CD4-positive, alpha-beta T cell treated with Interleukin-12 subunit alpha and Interleukin-12 subunit beta, for 1 hour (primary cell): ENCODE measurements at regions not wholly inside any gene's neighbourhood (a gene's known extent, or its start where the extent isn't known, plus 50 kb on each side); places are given as distances from the start of the nearest gene placed in this dataset.

Experiments
- DNase-seq: peaks from one replicate; pipeline ENCODE4 v3.0.0-alpha.2; 2020

DNA sequence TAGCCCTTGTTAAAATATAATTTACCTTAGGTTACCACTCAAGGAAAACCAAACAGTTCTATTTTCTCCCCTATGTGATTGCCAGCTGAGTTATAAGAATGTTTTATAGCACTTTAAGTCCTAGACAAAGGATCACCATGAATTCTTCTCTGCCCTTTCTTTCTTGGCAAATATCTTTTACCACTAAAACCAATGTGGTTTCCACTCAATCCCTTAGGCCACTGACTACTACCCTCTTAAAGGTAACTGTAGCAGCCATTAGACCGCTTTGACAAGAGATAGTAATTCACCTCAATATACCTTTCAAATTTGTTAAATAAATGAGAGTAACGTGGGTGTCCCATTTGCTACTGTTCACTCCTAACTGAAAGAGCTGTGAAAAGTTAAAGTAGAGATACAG is 307.9 kb upstream of the PRMT6 start:
- DNase-seq, result no peak

DNA sequence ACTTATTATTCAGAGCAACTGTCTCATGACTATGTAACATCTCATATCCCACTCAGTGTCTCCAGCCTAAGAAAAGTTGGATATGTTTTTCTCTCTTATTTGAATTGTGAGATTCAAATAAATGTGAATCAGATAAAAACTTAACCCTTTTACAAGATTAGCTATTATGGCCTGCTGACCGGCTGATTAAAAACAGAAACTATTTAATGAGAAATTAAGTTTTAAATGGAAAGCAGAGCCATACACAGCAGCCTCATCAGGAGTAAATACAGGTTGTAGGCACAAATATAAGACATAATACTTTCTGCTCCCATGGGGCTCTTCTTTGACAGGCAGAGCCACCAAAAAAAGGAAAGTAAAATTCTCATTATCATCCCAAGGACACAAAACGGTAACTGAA is 307.0 kb upstream of the PRMT6 start:
- no peak for DNase-seq

DNA sequence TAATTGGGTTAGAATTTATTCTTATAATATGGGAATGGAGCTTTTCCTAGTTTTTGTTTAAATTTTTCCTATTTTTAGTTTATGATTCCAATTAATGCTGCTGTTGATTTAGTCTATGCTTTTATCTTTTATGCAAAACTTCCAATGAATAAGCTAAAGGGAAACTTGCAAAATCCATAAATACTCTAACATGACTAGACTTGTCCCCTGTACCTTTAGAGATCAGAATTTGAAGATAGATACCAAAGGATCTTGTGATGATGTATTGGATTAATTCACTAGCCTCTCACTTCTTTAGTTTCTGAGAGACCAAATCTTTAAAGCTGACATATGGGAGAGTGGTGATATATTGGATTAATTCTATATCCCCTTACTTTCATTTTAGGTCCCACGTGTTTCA is 306.6 kb upstream of the PRMT6 start:
- DNase-seq, result no peak

DNA sequence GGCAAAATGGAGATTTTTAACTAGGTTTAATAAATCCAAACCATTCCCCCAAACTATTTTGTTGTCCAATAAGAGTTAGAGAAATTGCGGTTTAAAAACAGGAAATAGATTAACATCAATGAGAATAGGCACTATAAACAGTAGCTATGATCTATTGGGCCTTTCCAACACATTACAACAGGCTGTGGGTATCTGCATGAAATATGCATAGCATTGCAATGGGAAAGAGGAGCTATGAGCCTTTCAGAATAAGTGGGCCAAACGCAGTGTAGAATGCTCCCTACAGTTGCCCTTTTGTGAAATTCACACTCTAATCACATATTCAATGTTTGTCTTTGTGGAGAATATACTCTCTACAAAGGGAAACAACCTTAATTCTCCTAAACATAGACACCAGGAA is 305.5 kb upstream of the PRMT6 start:
- no peak for DNase-seq

DNA sequence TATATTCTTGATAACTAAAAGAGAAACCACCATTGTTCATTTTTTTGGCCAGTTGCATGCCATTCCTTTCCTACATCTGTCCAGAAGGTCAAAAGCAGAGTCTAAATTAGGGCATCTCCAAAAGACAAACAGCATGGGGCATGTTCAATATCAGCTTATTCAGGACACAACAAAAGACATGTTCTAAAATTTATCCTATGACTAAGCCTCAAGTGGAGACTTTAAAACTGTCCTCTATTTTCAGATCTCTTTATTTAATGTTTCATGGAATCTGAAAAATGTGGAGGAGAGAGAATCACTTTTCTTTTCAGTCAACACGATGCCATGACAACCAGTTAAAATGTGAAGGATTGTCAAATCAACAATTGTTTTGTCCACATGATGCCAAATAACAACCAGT is 303.4 kb upstream of the PRMT6 start:
- no peak for DNase-seq

DNA sequence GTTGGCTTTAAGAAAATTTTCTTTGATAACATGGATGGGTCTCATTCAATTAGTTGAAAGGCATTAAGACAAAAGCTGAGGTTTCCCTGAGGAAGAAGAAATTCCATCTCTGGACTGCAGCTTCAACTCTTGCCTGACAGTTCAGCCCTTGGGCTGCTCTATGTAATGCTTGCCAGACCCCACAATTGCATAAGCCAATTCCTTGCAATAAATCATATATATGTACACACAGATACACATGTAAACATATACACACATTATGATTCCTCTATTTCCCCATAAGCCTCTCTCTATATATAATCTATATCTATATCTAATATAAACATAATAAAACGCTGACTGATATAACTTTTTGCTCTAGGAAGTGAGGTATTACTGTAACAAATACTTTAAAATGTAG is 301.5 kb upstream of the PRMT6 start:
- no peak for DNase-seq

DNA sequence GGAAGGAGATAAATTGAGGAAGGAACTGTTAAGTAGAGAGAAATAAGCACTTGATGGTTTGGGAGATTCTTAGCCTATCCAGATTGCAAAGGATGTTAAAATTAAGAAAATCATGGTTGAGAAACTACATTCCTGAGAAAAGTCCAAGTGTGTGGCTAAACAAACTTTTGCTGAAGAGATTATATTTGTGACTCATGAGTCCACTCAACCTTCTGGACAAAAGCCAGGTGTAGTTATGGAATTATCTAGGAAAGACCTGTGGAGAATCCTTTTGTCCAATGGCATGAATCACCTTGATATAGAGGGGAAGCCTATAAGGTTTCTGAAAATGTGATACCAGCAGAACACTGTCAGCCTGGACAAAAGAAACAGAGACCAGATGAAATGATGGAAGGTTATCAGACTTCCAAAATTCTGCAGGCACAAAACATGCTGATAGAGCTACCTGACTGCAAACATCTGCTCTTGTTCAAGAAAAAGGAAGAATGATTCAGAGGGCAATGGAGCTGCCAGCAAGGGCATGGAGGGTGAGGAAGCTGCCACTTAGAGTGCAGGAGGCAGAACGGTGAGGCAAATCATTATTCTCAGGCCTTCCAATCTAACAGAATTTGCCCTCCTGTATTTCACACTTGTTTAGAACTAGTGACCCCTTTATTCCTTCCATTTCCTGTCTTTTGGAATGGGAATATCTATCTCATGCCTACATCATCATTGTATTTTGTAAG is 300.6 kb upstream of the PRMT6 start:
- no peak for DNase-seq

DNA sequence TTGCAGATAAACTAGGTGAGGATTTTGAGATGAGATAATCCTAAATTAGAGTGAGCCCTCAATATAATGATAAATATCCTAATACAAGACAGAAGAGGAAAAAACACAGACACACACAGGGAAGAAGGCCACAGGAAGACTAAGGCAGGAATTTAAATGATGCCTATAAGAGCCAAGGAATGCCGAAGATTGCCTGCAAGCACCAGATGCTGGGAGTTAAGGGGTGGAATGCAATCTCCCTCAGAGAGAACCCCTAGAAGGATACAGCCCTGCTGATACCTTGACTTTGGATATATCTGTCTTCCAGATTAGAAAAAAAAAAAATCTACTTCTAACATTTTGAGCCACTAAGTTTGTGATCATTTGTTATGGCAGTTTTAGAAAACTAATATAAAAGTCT is 299.7 kb upstream of the PRMT6 start:
- DNase-seq, result no peak

DNA sequence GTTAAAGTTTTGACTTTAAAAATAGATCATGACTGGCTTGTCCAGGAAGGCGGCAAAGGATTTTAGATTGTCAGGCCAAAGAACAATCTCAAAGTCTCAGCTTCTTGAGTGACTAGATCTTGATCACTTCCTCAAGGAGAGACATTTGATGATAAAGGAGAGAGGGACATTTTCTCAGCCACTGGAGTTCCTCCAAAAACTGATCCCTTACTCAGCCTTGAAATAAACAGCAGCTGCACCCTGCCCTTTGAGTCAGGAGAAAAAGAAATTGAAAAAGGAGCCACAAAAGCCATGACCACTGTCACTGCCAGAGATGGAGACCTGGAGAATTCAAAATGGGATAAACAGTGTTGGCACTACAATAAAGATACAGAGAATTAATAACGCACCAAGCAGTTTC is 288.4 kb upstream of the PRMT6 start:
- DNase-seq, result no peak

DNA sequence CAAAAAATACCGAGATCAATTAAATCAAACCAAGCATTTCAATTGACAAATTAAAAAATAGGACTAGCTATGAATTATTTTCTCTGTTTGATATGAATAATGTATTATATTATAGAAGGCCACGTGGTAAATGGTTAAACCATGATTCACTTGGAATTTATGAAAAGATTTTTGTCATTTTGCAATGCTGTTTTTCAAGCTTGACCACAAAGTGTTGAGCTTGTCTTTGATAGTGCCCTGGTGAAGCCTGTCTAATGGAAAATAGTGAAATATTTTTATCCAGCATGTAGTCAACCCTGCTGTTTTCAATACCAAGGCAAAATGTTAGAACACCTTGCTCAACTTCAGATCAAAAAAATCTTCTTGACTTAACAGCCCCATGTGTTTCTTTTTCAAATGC is 288.0 kb upstream of the PRMT6 start:
- no peak for DNase-seq

DNA sequence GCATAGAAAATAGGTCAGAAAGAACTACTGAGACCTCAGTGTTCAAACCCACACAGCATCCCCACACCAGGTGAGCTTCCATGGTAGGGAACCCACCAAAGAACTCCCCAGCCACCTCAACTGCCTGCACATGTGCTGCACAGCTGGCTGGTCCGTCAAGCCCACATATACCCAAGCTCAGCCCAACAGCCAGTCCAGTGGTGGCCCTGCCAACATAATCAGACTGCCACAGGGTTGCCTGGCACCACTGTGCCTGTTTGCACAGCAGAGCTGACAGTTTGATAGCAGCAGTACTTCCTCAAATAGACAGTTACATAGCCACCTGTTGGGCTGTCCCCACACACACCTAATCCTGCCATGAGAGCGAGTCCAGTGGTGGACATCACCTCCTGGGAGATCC is 283.3 kb upstream of the PRMT6 start:
- DNase-seq, result no peak

DNA sequence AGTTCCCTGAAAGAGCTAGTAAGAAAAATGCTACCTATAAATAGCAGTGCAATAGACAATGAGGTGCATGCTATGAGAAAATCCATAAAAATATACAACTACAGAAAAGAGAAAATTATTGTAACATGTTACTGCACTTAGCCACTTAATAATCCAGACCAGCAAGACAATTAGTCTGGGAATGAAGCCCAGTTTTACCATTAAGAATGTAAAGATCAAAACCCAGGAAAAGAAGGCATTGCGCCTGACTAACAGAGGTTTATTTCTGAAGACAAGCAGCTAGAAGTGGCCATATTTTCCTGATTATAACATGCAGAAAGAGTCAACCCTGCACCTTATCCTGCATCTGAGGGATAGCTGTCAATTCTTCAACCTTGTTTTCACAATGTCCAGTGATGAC is 276.4 kb upstream of the PRMT6 start:
- DNase-seq, result no peak

DNA sequence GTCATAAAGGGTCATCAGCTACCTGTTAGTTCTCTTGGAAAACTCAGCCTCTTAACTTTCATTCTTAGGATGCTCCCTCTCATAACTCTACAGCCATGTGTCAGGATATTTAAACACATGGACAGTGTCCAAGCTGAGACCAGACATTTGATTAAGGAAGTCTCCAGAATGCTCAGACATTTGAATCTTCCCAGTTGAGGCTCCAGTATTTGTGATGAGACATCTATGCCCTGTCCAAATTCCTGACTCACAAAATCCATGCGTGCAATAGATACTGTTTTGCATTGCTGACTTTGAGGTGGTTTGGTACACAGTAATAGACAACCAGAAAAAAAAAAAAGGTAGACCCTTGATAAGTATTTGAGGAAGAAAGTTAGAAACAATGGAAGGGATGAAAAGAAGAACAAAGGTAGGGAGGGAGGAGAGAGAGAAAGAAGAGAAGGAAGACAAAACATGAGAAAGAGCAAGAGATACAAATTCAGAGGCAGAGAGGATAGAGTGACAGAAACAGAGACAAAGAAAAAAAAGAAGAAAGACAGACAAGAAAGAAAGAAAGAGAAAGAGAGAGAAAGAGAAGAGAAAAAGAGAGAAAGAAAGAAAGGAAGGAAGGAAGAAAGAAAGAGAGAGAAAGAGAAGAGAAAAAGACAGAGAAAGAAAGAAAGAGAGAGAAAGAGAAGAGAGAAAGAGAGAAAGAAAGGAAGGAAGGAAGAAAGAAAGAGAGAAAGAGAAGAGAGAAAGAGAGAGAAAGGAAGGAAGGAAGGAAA is 275.5 kb upstream of the PRMT6 start:
- DNase-seq, result no peak

DNA sequence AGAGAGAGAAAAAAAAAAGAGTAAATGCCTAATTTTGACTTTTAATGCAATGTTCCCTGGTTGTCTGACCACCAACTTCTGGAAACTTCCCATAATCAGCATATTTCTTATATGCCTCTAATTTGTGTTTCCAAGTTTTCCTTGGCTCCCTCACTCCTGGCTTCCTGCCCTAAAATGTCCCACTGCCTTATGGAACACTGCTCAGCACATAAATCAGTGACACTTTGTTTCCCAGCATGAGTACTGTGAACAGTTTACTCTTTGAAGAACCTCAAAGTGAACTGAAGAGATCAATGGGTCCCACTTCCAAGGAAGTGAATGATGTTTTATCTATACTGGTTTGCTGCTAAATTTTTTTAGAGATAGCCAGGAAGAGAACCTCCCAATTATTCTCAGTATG is 271.3 kb upstream of the PRMT6 start:
- DNase-seq, result no peak

DNA sequence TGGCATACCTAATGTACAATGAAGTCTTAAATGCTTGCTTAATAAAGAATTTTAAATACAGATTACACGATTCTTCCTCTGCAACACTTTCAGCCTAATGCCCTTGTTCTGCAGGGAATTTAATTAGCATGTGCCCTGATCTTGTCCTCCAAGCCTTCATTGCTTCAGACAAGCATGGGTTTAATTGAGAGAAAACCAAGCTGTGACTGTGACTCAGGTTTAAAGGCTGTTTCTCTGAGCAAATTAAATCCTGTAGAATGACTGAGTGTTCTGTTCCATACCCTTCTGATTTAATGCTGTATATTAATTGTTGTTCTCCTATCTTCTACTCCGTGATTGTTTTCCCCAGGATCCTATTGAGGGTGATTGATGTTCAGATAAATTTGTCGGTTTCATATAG is 269.0 kb upstream of the PRMT6 start:
- no peak for DNase-seq

DNA sequence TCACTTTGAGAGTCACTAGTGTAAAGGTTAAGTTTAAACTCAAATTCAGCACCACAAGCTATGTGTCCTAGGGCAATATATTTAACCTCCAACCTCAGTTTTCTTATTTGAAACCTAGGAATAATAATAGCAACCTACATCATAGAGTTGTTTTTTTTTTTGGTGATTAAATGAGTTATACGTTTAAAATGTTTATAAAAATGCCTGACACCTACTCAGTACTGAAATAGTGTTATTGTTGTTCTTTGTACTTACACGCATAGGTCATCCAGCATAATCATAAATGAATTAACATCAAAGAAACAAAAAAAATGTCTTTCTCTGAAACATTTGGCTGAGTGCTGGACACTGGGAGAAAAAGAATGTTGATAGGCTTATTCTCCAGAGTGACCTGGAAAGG is 266.8 kb upstream of the PRMT6 start:
- no peak for DNase-seq

DNA sequence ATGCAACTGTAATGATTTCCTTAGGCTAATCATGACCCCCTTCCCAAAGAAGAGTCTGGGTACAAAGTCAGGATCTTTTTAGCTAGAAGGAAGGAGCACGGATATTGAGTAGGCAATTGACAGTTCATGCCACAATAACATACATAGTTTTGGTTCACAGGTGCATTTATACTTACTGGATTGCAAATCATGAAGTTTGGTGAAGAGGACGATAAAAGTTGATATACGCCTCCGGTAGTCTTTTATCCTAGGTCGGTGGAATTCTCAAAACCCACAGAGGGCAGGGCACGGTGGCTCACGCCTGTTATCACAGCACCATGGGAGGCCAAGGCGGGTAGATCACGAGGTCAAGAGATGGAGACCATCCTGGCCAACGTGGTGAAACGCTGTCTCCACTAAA is 265.4 kb upstream of the PRMT6 start:
- no peak for DNase-seq

DNA sequence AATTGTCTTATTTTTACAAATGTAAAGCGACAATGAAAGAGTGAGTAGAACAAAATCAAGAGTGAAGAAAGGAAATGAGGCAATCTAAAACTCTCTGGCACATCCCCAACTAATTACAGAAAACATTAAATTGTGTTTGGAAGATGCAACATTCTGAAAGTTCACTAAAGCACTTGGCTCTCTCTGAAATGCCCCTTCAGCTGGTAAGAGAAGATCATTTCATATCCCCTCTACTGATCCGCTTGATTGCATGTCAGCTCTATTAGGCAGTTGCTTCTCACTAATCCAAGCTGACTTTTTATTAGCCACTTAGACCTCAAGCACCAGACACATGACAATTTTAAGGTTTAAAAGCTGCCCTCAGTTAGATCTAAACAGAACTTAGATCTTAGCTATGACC is 262.8 kb upstream of the PRMT6 start:
- DNase-seq, result no peak

DNA sequence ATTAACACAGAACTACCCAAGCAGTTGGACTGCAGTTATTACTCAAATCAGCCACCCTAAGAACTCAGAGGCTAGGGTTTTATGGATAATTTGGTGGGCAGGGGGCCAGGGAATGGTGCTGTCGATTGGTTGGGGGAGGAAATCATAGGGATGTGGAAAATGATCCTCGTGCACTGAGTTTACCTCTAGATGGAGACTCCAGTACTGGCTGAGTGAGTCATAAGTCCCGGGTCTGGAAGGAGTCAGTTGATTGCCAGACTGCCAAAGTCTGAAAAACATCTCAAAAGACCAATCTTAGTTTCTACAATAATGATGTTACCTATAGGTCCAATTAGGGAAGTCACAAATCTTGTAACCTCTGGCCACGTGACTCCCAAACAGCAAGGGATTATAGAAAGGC is 257.5 kb upstream of the PRMT6 start:
- no peak for DNase-seq

DNA sequence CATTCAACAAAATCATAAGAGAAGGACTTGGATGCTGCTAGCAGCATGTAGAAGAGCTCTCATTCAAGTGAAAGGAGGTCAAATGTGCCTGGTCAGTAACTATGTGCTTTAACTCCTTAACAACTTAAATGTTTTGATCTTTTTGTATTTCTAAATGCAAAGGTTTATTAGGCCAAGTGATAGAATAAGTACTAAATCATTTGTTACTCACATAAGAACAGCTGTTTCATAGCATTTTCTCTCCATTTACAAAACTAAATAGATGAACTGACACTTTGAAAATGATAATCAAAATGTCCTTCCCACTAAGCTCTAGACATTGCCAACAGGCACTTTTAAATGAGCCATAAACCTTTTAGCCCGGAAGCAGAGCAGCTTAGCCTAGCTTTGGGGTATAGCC is 254.3 kb upstream of the PRMT6 start:
- DNase-seq, result no peak

DNA sequence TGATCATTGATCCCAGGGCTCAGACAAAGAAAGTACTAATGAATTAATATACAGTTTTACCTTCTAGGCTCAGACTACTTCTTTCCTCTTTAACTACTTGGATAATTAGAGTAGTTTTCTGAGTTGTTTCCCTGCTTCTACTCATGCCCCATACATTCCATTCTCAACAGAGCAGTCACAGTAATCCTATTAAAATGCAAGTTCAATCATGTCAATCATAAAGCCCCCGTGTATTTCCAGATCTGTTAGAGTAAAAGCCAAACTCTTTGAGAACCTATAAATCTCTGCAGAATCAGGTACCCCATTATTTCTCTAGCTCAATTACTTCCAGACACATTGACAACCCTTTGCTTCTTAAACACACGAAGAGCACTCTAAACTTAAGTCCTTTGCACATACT is 242.1 kb upstream of the PRMT6 start:
- DNase-seq, result no peak

DNA sequence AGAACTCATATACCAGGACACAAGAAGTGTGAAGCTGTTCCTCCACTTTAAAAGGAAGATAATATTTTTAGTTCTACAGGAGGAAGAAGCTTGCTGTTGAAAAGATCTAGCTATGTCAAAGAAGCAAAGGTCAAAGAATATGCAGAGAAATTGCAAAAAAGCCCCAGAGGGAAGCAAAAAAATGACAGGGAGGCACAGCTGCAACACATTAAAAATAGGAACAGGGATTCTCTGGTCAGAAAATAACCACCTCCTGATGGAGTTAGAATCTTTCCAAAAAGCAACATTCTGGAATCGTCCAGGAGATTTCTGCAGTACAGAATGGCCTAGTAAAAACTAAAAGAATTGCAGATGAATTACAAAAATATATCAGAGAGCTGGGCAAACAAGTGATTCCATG is 238.9 kb upstream of the PRMT6 start:
- no peak for DNase-seq

DNA sequence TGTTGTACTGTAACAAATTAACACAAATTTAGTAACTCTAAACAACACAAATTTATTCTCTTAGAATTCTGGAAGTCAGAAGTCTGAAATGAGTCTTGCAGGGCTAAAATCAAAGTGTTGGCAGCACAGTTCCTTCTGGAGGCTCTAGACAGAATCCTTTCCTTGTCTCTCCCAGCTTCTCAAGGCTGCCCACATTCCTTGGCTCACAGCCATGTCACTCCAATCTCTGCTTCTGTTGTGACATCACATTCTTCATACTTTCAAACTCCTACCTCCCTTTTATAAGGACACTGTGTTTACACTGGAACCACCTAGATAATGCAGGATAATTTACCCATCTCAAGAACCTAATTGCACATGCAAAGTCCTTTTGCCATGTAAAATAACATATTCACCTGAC is 225.0 kb upstream of the PRMT6 start:
- DNase-seq, result no peak

DNA sequence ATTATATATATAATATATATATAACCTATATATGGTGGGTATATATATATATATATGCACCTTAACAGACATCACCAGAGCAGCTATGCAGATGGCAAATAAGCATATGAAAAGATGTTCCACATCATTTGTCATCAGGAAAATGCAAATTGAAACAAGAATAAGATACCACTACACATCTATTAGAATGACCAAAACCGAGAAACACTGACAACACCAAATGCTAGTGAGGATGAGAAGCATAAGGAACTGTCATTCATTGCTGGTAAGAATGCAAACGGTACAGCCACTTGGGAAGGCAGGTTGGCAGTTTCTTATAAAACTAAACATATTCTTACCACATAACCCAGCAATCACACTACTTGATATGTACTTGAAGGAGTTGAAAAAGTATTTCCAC is 219.8 kb upstream of the PRMT6 start:
- no peak for DNase-seq

DNA sequence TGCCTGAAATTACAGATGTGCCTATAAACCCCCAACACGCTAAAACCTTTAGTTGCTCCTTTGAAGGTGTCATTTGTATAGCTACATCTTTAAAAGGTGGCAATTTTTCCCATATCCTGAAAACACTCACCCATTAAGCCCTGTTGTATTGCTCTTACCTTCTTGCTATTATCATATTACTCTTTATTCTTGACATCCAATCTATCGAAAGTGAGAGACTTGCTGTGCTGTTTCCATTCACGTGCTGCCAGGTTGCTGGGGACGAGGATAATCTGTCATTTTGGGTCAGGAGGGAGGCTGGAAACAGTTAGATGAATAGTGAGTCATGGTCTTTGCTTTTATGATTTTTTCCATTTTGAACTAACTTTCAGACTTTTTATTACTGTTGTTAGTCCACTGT is 213.0 kb upstream of the PRMT6 start:
- DNase-seq, result no peak
